ENCODE measurements at regions not wholly inside any gene's neighbourhood (a gene's known extent, or its start where the extent isn't known, plus 50 kb on each side); places are given as distances from the start of the nearest gene placed in this dataset.
"Not testable (repeated sequence)": the region's sequence is repeated elsewhere in the genome, so short reads cannot be mapped to it uniquely, and the experiment has no call there.

- TF ChIP-seq EZH2 (IDR thresholded peaks at IDR 0.05; ENCODE audit: borderline replicate concordance, low read depth, low read length, severe bottlenecking); CTCF (IDR thresholded peaks at IDR 0.05; ENCODE audit: borderline replicate concordance, extremely low read depth, low read length, poor library complexity, severe bottlenecking): not testable (repeated sequence)
These were observed 205.6 kb upstream of the ZCCHC13 start for GRCh38 chrX:74098407-74098806.
